Loucy (cell line): ENCODE measurements at regions not wholly inside any gene's neighbourhood (a gene's known extent, or its start where the extent isn't known, plus 50 kb on each side); places are given as distances from the start of the nearest gene placed in this dataset.

ENCODE experiments used
- H2AFZ ChIP-seq: fragments of 200-600 bp; sonication (generic); 2 replicates; pipeline ENCODE4 v1.6.0; 2016; ENCODE audit warnings: antibody characterized with exemption, mild to moderate bottlenecking, low read length, moderate library complexity
- H3F3A ChIP-seq: fragments of 200-600 bp; 2 replicates; pipeline ENCODE4 v1.6.0; 2016; ENCODE audit warnings: antibody characterized with exemption, low read depth, mild to moderate bottlenecking
- H3K27me3 ChIP-seq: fragments of 200-600 bp; sonication (generic); 2 replicates; pipeline ENCODE4 v1.6.1; 2014; ENCODE audit warnings: low read length, mild to moderate bottlenecking; ENCODE audit not compliant: insufficient read depth, poor library complexity, severe bottlenecking
- H3K36me3 ChIP-seq: fragments of 200-600 bp; sonication (generic); 2 replicates; pipeline ENCODE4 v1.6.1; 2016; ENCODE audit warnings: low read length; ENCODE audit not compliant: insufficient read depth
- H3K4me1 ChIP-seq: fragments of 200-600 bp; sonication (generic); 2 replicates; pipeline ENCODE4 v1.5.1; 2014; ENCODE audit warnings: low read length, mild to moderate bottlenecking; ENCODE audit not compliant: insufficient read depth, poor library complexity, severe bottlenecking
- H3K4me2 ChIP-seq: fragments of 200-600 bp; sonication (generic); 2 replicates; pipeline ENCODE4 v1.6.0; 2014; ENCODE audit warnings: antibody characterized with exemption, low read length, low read depth, mild to moderate bottlenecking; ENCODE audit not compliant: poor library complexity, severe bottlenecking
- H3K4me3 ChIP-seq: fragments of 200-600 bp; sonication (generic); 2 replicates; pipeline ENCODE4 v1.5.1; 2014; ENCODE audit warnings: low read length, mild to moderate bottlenecking, mixed read lengths; ENCODE audit not compliant: poor library complexity, severe bottlenecking
- H3K79me2 ChIP-seq: fragments of 200-600 bp; sonication (generic); 2 replicates; pipeline ENCODE4 v1.6.1; 2014; ENCODE audit warnings: low read length; ENCODE audit not compliant: insufficient read depth
- H3K9ac ChIP-seq: fragments of 200-600 bp; sonication (generic); 2 replicates; pipeline ENCODE4 v1.6.0; 2014; ENCODE audit warnings: mild to moderate bottlenecking, low read depth, low read length, moderate library complexity; ENCODE audit not compliant: poor library complexity, severe bottlenecking
- H3K9me2 ChIP-seq: fragments of 200-600 bp; sonication (generic); replicated peaks from 2 replicates; pipeline ENCODE4 v1.6.1; 2016; ENCODE audit warnings: low read depth, low read length, mixed read lengths
- H3K9me3 ChIP-seq: fragments of 200-600 bp; sonication (generic); 2 replicates; pipeline ENCODE4 v1.6.1; 2014; ENCODE audit warnings: mild to moderate bottlenecking, antibody characterized with exemption, low read length, low read depth; ENCODE audit not compliant: insufficient read depth
- H4K20me1 ChIP-seq: fragments of 200-600 bp; sonication (generic); 2 replicates; pipeline ENCODE4 v1.6.0; 2014; ENCODE audit warnings: antibody characterized with exemption, low read length, mild to moderate bottlenecking; ENCODE audit not compliant: insufficient read depth, poor library complexity, severe bottlenecking
- EZH2phosphoT487 ChIP-seq: fragments of 200-600 bp; IDR thresholded peaks from 2 replicates; pipeline ENCODE4 v1.6.1; 2018; ENCODE audit warnings: antibody characterized with exemption, mild to moderate bottlenecking, moderate library complexity, borderline replicate concordance
- TF ChIP-seq, protein P1 (sequence below): fragments of 200-600 bp; sonication (generic); conservative IDR thresholded peaks from 2 replicates; pipeline ENCODE4 v1.5.1; 2014; ENCODE audit warnings: mild to moderate bottlenecking, antibody characterized with exemption, low read length

GRCh38 chr9:23598994-23599393 is 227.0 kb downstream of the ELAVL2 start:
- H3K36me3 ChIP-seq = no peaks in the 10 kb centered on the region
- H3K9me3 ChIP-seq = no peaks in the 10 kb centered on the region
- no peak overlapping the region for H3K4me2 ChIP-seq
- no peaks in the 10 kb centered on the region for H3K79me2 ChIP-seq
- no peak overlapping the region for H3K9ac ChIP-seq
- no peaks in the 10 kb centered on the region for H3K4me1 ChIP-seq
- TF ChIP-seq EZH2phosphoT487 = no peak
- TF ChIP-seq, protein P1, sequence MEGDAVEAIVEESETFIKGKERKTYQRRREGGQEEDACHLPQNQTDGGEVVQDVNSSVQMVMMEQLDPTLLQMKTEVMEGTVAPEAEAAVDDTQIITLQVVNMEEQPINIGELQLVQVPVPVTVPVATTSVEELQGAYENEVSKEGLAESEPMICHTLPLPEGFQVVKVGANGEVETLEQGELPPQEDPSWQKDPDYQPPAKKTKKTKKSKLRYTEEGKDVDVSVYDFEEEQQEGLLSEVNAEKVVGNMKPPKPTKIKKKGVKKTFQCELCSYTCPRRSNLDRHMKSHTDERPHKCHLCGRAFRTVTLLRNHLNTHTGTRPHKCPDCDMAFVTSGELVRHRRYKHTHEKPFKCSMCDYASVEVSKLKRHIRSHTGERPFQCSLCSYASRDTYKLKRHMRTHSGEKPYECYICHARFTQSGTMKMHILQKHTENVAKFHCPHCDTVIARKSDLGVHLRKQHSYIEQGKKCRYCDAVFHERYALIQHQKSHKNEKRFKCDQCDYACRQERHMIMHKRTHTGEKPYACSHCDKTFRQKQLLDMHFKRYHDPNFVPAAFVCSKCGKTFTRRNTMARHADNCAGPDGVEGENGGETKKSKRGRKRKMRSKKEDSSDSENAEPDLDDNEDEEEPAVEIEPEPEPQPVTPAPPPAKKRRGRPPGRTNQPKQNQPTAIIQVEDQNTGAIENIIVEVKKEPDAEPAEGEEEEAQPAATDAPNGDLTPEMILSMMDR = no peak
- no peak overlapping the region for H3K4me3 ChIP-seq
- H3F3A ChIP-seq = no peaks in the 10 kb centered on the region
- H4K20me1 ChIP-seq = no peaks in the 10 kb centered on the region
- no peaks in the 10 kb centered on the region for H3K27me3 ChIP-seq
- H2AFZ ChIP-seq = no peak overlapping the region
- H3K9me2 ChIP-seq = no peaks in the 10 kb centered on the region

GRCh38 chr9:23603311-23603710 is 222.7 kb downstream of the ELAVL2 start:
- Histone ChIP-seq H3K4me3 (no peak overlapping the region), H2AFZ (no peak overlapping the region), H3K4me2 (no peak overlapping the region), H3F3A (no peaks in the 10 kb centered on the region), H3K9me3 (no peaks in the 10 kb centered on the region), H3K79me2 (no peaks in the 10 kb centered on the region), H3K36me3 (no peaks in the 10 kb centered on the region), H3K9ac (no peak overlapping the region), H3K4me1 (no peaks in the 10 kb centered on the region), H4K20me1 (no peaks in the 10 kb centered on the region), H3K9me2 (no peaks in the 10 kb centered on the region), H3K27me3 (no peaks in the 10 kb centered on the region)
- no peak for TF ChIP-seq EZH2phosphoT487
- TF ChIP-seq, protein P1 = no peak

GRCh38 chr9:23606107-23606506 is 219.9 kb downstream of the ELAVL2 start:
- H3K4me3 ChIP-seq = no peak overlapping the region
- no peaks in the 10 kb centered on the region for H3F3A ChIP-seq
- H3K9me2 ChIP-seq = no peaks in the 10 kb centered on the region
- H3K79me2 ChIP-seq = no peaks in the 10 kb centered on the region
- no peaks in the 10 kb centered on the region for H3K36me3 ChIP-seq
- no peaks in the 10 kb centered on the region for H3K27me3 ChIP-seq
- no peak overlapping the region for H3K9ac ChIP-seq
- H2AFZ ChIP-seq = no peak overlapping the region
- H4K20me1 ChIP-seq = no peaks in the 10 kb centered on the region
- no peak overlapping the region for H3K4me2 ChIP-seq
- H3K4me1 ChIP-seq = no peaks in the 10 kb centered on the region
- TF ChIP-seq, protein P1 = no peak
- no peak for TF ChIP-seq EZH2phosphoT487
- no peaks in the 10 kb centered on the region for H3K9me3 ChIP-seq
